Right lobe of liver (tissue), 4 donors: ENCODE measurements at regions not wholly inside any gene's neighbourhood (a gene's known extent, or its start where the extent isn't known, plus 50 kb on each side); places are given as distances from the start of the nearest gene placed in this dataset.

Source experiments
- CTCF ChIP-seq, 4 donors: fragments of 200-600 bp in 3 of 4; fragments of 450-650 bp in 1 of 4; IDR thresholded peaks; one replicate each; pipeline versions ENCODE4 v1.5.1 to v1.8.0; 2016 to 2022; ENCODE audit warnings: antibody characterized with exemption in 4 of 4, mild to moderate bottlenecking in 2 of 4
- POLR2A ChIP-seq: fragments of 450-650 bp; IDR thresholded peaks from one replicate; pipeline ENCODE4 v1.6.1; 2017; ENCODE audit warnings: antibody characterized with exemption, mild to moderate bottlenecking
- donor health status: DM: no; HTN: no; CAD: no.
- donor health status: DM: no; HTN: no; CAD: no.
- donor health status: DM: no; HTN: yes; CAD: no.

GRCh38 chr1:38585460-38585859 lies 274.1 kb downstream of the RRAGC start:
- TF ChIP-seq CTCF (IDR thresholded peaks at IDR 0.05) = no peak
- TF ChIP-seq POLR2A = no peak
